NCI-H128 (cell line): ENCODE measurements at regions not wholly inside any gene's neighbourhood (a gene's known extent, or its start where the extent isn't known, plus 50 kb on each side); places are given as distances from the start of the nearest gene placed in this dataset.

Experiments
- DNase-seq: peaks from one replicate; lab custom pipeline; 2025; ENCODE audit not compliant: unreplicated experiment; lab: John Stamatoyannopoulos, UW

GRCh38 chr20:40103420-40103819 lies 585.6 kb downstream of the MAFB start:
- DNase-seq = no peak

GRCh38 chr20:40101560-40101959 lies 587.5 kb downstream of the MAFB start:
- DNase-seq = no peak

GRCh38 chr20:40100261-40100660 lies 588.8 kb downstream of the MAFB start:
- no peak for DNase-seq

GRCh38 chr20:40090236-40090635 lies 598.8 kb downstream of the MAFB start:
- DNase-seq = no peak

DNA sequence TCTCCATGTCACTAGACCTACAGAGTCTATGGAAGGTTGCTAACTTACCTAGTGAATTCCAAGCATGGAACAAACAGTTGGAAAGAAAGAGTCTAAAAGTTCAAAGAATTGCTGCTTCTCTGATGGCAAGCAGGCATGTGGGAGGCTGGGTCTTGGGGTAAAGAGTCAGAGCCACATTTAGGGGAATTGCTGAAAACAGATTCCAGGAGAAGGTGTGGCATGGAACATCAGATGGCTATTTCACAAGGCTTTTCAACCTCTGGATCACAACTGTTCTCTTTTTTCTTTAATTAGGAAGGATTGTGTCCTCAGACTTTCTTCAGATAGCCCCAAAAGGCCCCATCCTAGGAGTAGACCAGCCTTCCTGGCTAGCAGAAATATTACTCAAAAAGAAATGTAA lies 601.5 kb downstream of the MAFB start:
- no peak for DNase-seq

DNA sequence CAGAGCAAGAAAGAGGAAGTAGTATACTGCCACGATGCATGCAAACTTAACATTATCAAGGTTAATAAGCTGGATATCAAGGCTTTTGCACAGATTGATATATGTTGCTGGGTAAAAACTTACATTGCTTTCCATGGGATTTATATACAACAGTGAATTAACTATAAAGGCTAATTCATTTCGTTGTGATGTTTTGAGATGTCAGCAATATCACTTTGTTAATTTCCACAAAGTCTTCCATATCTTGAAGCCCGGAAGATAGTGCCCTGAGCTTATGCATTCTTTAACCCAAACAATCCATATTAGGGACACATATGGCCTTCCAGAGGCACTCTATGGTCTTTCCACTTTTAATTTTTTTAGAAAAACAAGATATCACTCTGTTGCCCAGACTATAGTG lies 603.5 kb downstream of the MAFB start:
- DNase-seq = no peak

- DNase-seq = no peak
Observed at GRCh38 chr20:40082436-40082835, 606.6 kb downstream of the MAFB start.

DNA sequence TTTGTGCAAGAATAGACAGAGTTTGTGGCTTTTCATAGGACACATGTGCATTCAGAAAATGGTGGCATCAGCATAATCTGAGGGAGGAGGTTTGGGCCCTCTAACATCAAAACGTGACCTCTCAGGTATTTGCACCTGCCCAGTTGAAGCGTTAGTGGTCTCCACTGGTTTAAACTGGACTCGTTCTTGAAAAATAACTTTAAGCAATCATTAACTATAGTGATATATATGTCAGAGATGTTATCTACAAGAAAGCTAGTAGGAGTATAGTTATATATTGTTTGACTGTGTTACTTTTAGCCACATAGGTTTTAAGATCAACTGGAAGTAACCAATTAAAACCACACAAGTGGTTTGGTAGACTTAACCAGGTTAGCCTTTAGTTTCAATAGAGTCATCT lies 607.4 kb downstream of the MAFB start:
- no peak for DNase-seq

- no peak for DNase-seq
Observed at GRCh38 chr20:40080041-40080652, 608.9 kb downstream of the MAFB start.

DNA sequence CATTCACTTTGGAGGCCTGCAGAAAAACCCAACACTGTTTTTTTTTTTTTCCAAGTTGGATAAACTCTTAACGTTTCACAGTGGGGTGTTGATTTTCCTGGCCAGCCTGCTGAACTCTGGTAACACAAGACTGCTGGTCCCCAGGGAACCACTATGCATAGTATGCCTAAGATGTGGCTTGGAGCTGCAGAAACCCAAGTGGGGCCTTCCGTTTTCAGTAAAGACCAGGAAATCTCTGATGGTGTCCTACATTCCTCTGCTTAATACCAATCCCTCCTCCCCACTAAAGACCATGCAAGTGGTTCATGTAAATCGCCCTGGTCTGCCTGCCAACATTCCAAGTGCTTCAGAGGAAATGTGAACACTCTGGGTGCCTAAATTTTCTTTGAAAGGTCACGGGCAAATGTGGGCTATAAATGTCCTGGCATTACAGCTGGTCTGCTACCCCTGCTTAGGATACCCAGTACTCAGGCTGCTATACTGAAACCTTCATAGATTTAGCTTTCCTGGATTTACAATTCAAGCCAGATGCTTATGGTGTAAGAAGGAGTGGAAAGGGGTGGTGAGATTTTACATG lies 615.4 kb downstream of the MAFB start:
- no peak for DNase-seq

GRCh38 chr20:40072907-40073306 lies 616.1 kb downstream of the MAFB start:
- DNase-seq = no peak

GRCh38 chr20:40056171-40056570 lies 632.9 kb downstream of the MAFB start:
- DNase-seq = no peak

GRCh38 chr20:40055711-40056110 lies 633.3 kb downstream of the MAFB start:
- DNase-seq = no peak

DNA sequence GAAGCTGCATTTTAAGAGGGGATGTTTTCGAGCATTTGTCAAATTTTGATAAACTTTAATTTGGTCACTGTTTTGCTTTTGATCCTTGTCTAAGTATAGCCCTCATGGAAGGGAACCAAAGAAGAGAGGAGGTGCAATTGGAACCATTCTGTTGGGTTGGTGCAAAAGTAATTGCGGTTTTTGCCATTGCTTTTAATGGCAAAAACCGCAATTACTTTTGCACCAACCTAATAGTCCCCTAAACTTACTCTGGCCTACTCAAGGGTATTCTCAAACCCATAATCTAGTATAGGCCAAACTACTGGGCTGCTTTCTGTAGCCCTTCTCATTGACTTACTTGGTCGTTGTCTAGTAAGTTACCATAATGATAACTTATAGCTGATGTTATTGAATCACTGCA lies 634.7 kb downstream of the MAFB start:
- no peak for DNase-seq

DNA sequence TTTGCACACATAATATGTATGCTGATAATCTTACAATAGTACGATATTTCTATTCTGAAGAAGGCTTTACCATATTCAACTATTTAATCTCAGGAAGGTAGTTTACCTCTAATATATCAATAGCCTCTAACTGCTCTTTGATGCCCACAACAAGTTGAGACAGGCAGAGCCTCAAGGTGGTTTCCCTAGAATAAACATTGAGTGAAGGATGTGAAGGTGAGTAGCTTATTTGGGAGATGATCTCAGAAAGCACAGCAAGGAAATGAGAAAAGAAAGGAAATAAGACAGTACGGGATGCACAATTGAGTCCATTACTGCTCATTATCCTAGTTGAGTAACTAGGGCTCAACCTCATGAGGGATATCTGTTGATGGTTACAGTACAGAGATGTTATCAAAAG lies 638.4 kb downstream of the MAFB start:
- no peak for DNase-seq

DNA sequence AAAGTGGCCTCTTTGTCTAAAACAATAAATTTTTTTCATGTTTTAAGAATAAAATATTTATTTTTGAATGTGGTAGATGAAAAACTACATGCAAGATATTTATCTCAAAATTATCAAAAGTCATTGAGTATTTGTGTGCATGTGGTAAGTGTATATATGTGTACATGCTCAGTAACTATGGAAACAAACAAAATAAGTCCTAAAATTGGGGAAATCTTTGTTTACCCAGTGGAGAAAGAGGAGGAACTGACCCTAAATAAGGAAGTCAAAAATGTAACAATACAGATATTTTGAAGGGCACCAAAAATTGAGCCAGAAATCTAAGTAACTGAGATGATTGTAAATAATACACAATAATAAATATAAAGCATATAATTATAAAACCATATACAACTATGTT lies 639.2 kb downstream of the MAFB start:
- no peak for DNase-seq

- no peak for DNase-seq
Observed at GRCh38 chr20:40046703-40047102, 642.3 kb downstream of the MAFB start.

GRCh38 chr20:40037511-40037910 lies 651.5 kb downstream of the MAFB start:
- DNase-seq = no peak

- no peak for DNase-seq
Observed at GRCh38 chr20:40029589-40029988, 659.4 kb downstream of the MAFB start.

- DNase-seq = peak; percentile 27
Observed at GRCh38 chr20:40019510-40019909, 669.5 kb downstream of the MAFB start.

DNA sequence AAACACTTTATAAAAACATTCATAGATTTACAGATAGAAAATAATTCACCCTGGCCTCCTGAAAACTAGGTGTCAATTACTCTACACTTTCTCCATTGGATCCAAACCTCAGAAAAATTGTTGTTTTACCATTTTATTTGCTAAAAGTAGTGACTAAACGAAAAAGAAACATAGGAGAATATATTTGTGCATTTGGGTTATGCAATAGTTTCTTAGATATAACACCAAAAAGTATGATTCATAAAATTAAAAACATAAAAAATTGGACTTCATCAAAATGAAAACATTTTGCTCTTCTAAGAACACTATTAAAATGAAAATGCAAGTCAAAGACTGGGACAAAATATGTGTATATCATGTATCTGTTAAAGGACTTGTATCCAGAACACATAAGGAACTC lies 671.3 kb downstream of the MAFB start:
- no peak for DNase-seq

DNA sequence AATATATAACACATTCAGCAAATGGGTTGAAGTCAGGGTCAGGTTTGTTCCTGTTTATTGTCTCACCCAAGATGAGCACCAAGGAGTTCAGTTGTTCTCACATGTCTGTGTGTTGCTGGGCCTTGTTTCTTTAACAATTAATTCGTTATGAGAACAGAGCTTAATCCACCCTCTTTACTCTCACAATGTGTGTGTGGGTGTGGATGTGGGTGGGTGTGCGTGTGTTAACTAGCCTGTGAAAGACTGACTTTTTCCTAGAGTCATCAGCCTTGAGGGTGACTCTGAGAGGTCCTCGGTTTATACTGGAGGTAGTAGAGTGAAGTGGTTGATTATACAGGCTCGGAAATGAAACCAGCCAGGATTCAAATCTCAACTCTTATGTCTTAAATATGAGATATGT lies 672.1 kb downstream of the MAFB start:
- DNase-seq = no peak

- no peak for DNase-seq
Observed at GRCh38 chr20:40016392-40016791, 672.6 kb downstream of the MAFB start.
